Activated CD4-positive, alpha-beta memory T cell treated with anti-CD3 and anti-CD28 coated beads, Interleukin-2, amount 10 ng/mL, durations not matched to agents 7 days and 5 days (primary cell): ENCODE measurements at regions not wholly inside any gene's neighbourhood (a gene's known extent, or its start where the extent isn't known, plus 50 kb on each side); places are given as distances from the start of the nearest gene placed in this dataset.

ENCODE experiments used
- CTCF ChIA-PET: fragments of 350-600 bp; sonication (Branson Sonifier 250); formaldehyde crosslinking; loops from one replicate; lab custom pipeline; 2021; ENCODE audit warnings: antibody characterized with exemption, inconsistent platforms; lab: Charles Lee
- POLR2A ChIA-PET: fragments of 350-600 bp; sonication (Branson Sonifier 250); formaldehyde crosslinking; loops from one replicate; lab custom pipeline; 2021; ENCODE audit warnings: antibody characterized with exemption; lab: Charles Lee
- DNase-seq: peaks from one replicate; pipeline ENCODE4 v3.0.0-alpha.2; 2020
- H3K27ac Mint-ChIP-seq: one replicate; pipeline ENCODE4 v1.8.0; 2021; ENCODE audit warnings: mild to moderate bottlenecking, mixed read lengths
- H3K27me3 Mint-ChIP-seq: one replicate; pipeline ENCODE4 v1.8.0; 2021; ENCODE audit warnings: mixed read lengths
- H3K36me3 Mint-ChIP-seq: one replicate; pipeline ENCODE4 v1.8.0; 2021; ENCODE audit warnings: low read depth, mixed read lengths
- H3K4me1 Mint-ChIP-seq: one replicate; pipeline ENCODE4 v1.8.0; 2021; ENCODE audit warnings: mixed read lengths
- H3K4me3 Mint-ChIP-seq: one replicate; pipeline ENCODE4 v1.8.0; 2021; ENCODE audit warnings: mild to moderate bottlenecking, mixed read lengths
- H3K9me3 Mint-ChIP-seq: one replicate; pipeline ENCODE4 v1.8.0; 2021; ENCODE audit warnings: mixed read lengths

DNA sequence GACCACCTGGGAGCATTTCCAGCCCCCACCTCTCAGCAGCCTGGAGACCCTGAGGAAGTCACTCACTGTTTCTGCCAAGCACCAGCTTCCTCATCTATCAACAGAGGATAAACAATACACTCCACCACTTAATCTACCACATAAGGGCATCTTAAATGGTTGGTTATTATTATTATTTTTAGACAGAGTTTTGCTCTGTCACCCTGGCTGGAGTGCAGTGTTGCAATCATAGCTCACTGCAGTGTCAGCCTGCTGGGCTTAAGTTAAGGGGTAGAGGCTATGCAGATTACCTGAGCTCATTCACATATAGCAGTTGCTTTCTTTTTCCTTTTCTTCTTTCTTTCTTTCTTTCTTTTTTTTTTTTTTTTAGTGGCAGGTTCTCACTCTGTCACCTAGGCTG, 59.5 kb upstream of the ELN start:
- Mint-ChIP-seq H3K4me1 (peaks cover 3% of the 10 kb centered on the region), H3K4me3 (no peak overlapping the region), H3K36me3 (no peaks in the 10 kb centered on the region), H3K9me3 (peaks cover 14% of the 10 kb centered on the region), H3K27ac (no peak overlapping the region), H3K27me3 (peaks cover 1% of the 10 kb centered on the region)
- POLR2A ChIA-PET, result no interaction called here
- CTCF ChIA-PET, result no interaction called here
- DNase-seq, result no peak

DNA sequence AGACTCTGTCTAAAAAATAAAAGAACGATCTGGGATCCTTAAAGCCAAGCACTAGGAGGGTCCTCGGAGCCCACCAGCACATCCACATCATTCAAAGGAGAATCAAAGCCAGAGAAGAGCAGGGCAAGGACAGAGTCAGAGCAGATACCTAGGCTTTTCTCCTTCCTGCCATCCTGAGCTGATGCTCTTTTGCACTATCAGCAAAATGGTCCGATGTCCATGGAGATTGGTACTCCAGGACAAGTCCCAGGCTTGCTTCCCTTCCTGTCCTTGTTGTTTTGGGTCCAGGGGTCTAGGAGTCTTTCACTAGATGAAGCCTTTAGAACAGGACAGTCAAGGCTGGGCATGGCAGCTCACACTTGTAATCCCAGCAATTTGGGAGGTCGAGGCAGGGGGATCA, 58.0 kb upstream of the ELN start:
- no peaks in the 10 kb centered on the region for H3K36me3 Mint-ChIP-seq

DNA sequence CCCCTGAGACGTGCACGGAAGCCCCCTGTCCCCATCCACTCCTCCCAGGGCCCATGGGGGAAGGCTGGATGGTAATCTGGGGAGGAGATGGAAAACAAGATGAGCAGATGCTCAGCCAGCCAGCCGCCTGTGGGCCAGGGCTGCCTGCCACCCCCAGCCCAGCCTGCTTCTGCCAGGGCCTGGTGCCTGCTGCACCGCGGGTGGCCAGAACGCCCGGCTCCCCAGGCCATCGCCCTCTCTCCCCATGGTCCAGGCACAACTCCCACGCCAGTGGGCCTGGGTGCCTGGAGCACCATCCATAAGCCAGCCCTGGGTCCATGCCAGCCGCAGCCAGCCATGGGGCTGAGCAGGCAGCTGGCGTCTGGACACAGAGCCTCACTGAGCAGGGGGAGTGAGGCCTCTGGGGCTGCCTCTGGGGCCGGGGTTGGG, 57.2 kb upstream of the ELN start:
- H3K4me3 Mint-ChIP-seq, result no peak overlapping the region

More for the DNA sequence above, 58.0 kb upstream of the ELN start:
- POLR2A ChIA-PET, result no interaction called here
- peaks cover 3% of the 10 kb centered on the region for H3K4me1 Mint-ChIP-seq
- H3K27me3 Mint-ChIP-seq, result no peaks in the 10 kb centered on the region
- DNase-seq, result peak; percentile 5
- H3K9me3 Mint-ChIP-seq, result peaks cover 4% of the 10 kb centered on the region
- H3K27ac Mint-ChIP-seq, result no peak overlapping the region
- CTCF ChIA-PET, result interaction anchor here (1.6 kb wide), 1 partner anchor 9 kb away, joined by 3 read pairs; no protein-coding TSS in a partner anchor
- H3K4me3 Mint-ChIP-seq, result no peak overlapping the region

DNA sequence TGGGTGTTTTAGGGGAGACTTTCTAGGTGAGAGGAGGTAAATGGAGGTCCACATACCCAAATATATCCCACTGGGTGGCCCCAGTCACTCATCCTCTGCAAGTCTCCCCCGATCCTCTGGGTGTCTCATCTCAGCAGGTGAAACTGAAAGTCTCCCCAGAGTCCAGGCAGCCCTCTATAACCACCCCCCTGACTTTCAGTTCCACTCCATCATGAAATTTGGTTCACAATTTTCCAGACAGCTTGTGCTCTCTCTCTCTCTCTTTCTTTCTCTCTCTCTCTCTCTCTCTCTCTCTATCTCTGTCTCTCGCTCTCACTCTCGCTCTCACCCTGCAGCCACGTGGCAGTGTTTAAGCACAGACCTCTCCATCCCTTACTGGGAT, 56.7 kb upstream of the ELN start:
- CTCF ChIA-PET, result no interaction called here
- peaks cover 3% of the 10 kb centered on the region for H3K4me1 Mint-ChIP-seq
- POLR2A ChIA-PET, result no interaction called here
- H3K27me3 Mint-ChIP-seq, result no peaks in the 10 kb centered on the region
- peaks cover 4% of the 10 kb centered on the region for H3K9me3 Mint-ChIP-seq
- H3K27ac Mint-ChIP-seq, result no peak overlapping the region
- H3K4me3 Mint-ChIP-seq, result no peak overlapping the region
- no peaks in the 10 kb centered on the region for H3K36me3 Mint-ChIP-seq
- no peak for DNase-seq

More for the DNA sequence above, 57.2 kb upstream of the ELN start:
- Mint-ChIP-seq H3K9me3 (peaks cover 4% of the 10 kb centered on the region), H3K27ac (no peak overlapping the region), H3K36me3 (no peaks in the 10 kb centered on the region), H3K27me3 (no peaks in the 10 kb centered on the region), H3K4me1 (peaks cover 3% of the 10 kb centered on the region)
- ChIA-PET CTCF (interaction anchor here (1.6 kb wide), 1 partner anchor 8 kb away, joined by 3 read pairs; no protein-coding TSS in a partner anchor), POLR2A (no interaction called here)
- DNase-seq, result peak; percentile 11

DNA sequence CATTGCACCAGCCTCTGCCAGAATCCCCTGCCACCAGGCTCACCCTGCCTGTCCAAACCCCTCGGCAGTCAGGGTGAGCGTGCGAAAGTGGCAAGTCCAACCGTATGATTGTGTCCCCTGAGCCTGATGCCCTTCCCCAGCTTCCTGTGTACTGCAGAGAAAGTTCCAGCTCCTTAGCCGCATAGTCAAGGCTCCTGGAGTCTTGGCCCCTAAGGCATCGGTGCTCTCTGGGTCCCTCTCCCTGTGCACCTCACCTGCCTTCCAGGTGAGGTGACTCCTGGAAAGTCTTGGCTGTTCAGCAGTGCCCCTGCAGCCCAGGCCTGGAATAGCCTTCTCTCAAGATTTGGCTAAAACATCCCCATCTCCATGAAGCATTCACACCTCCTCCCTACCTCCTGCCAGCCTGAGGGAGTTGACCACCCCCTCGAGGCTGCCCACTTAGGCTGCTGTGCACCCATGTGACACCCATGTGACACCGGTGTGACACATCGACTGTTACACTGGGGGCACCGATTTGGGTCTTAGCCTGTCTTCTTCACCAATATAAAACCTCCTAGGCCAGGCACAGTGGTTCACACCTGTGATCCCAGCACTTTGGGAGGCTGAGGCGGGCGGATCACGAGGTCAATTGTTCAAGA, 56.1 kb upstream of the ELN start:
- POLR2A ChIA-PET, result no interaction called here
- Mint-ChIP-seq H3K27me3 (no peaks in the 10 kb centered on the region), H3K4me1 (peaks cover 3% of the 10 kb centered on the region), H3K36me3 (no peaks in the 10 kb centered on the region), H3K9me3 (peaks cover 4% of the 10 kb centered on the region), H3K4me3 (no peak overlapping the region), H3K27ac (no peak overlapping the region)
- CTCF ChIA-PET, result no interaction called here
- DNase-seq, result no peak

DNA sequence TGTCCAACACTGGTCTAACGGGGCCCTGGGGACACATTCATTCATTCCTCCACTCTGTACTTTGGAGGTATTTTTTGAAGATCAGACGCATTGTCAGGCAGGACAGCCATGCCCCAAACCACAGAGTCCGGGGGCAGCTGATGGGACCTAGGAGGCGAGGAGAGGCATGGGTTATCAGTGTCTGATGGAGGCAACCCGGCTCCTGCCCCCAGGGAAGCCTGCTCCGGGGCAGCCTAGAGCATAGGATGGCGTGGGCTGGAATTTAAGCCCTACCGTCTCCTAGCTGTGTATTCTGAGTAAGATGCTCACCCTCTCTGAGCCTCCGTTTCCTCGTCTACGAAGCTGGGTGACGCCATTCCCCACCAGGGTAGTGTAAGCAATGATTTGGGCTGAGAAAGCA, 55.4 kb upstream of the ELN start:
- POLR2A ChIA-PET, result no interaction called here
- DNase-seq, result no peak
- CTCF ChIA-PET, result no interaction called here
- no peaks in the 10 kb centered on the region for H3K36me3 Mint-ChIP-seq
- peaks cover 3% of the 10 kb centered on the region for H3K4me1 Mint-ChIP-seq
- H3K4me3 Mint-ChIP-seq, result no peak overlapping the region
- no peak overlapping the region for H3K27ac Mint-ChIP-seq
- peaks cover 2% of the 10 kb centered on the region for H3K9me3 Mint-ChIP-seq
- H3K27me3 Mint-ChIP-seq, result no peaks in the 10 kb centered on the region

DNA sequence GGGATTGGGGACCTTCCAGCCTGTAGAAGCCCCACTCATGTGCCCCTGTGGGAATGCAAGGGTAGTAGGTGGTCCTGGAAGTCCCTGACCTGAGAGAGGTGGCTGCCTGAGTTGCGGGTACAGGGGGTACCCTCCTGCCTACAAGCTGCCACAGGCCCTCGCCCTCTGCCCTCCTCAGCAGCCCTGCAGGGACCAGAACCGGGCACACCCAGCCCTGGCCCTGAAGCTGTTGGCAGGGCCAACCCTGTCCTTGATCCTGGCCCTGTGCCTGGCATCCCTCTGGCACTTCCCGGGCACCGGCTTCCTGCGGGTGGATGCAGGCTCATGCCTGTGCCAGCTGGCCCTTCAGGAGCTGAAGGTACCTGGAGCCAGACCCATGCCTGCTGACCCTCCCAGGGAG, 54.9 kb upstream of the ELN start:
- no peak for DNase-seq
- Mint-ChIP-seq H3K27me3 (no peaks in the 10 kb centered on the region), H3K27ac (no peak overlapping the region), H3K9me3 (no peaks in the 10 kb centered on the region), H3K4me1 (peaks cover 3% of the 10 kb centered on the region), H3K36me3 (no peaks in the 10 kb centered on the region), H3K4me3 (no peak overlapping the region)
- CTCF ChIA-PET, result no interaction called here
- POLR2A ChIA-PET, result no interaction called here

DNA sequence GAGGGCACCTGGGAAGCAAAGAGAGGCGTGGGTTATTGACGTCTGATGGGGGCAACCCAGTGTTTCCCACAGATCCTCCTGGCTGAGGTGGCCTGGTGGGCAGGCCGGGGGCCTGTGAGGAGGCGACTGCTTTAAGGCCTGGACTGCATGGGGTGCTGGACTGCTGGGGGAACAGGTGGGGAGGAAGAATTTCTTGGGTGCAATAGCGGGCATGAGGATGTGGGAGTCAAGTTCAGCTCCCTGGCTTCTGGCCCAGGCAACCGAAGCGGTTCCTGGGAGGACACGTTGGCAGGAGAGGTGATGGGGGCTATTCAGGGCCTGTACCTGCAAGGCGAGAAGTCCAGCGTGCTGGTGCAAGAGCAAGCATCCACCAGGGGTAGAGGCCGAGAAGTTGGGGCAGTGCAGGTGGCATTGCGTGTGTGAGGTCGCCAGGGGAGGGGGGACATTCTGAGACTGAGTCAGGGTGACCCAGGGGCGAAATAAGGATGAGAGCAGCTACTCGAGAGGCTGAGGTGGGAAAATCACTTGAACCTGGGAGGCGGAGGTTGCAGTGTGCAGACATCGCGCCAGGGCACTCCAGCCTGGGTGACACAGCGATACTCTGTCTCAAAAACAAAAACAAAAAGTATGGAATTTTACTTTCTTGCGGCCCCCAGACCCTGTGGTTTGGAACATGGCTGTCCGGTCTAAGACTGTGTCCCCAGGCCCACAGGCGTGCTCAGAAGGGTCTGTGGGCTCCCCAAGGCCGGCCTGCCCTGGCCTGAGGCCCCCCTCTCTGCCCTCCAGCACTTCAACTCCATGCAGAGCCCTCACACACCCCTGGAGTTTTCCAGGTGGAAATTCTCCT, 53.6 kb upstream of the ELN start:
- POLR2A ChIA-PET, result no interaction called here
- DNase-seq, result no peak
- Mint-ChIP-seq H3K9me3 (no peaks in the 10 kb centered on the region), H3K4me3 (no peak overlapping the region), H3K4me1 (peaks cover 3% of the 10 kb centered on the region), H3K27ac (no peak overlapping the region), H3K27me3 (peaks cover 2% of the 10 kb centered on the region), H3K36me3 (no peaks in the 10 kb centered on the region)
- CTCF ChIA-PET, result no interaction called here

DNA sequence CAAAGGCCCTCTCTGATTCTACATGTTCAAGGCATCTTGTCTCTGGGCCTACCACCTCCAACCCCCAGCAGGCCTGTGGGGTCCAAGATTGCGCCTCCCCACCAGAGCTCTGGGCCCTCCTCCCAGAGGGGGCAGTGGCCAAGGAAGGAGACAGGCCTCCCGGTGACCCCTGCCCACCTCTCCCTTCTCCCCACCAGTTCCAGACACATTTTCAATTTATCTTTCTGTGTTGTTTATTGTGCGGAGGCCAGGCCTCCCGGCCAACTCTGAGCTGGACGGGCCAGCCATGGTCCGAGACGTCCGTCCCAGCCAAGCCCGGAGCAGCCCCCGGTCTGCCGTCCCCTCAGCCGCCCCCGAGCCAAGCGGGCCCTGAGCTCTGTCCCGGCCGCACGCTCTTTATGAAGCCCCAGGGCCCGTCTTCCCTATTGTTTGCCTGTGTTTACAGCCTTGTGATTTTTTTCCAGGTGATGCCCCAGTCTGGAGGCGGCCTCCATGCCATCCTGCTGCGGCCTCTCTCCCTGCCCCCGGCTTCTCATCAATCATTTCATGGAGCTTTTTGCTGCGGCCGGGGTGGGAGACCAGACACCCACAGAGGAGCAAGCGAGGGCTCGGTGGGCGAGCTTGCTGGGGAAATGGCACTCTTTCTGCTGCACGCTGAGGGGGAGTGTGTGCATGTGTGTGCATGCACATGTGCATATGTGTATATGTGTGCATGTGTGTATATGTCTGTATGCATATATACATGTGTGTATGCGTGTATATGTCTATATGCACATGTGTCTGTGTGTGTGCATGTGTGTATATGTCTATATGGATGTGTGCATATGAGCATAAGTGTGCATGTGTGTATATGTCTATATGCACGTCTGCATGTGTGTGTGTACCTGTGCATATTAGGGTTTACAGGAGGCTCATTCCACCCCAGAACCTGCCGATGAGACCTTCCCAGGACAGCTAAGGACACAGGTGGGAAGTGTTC, 52.7 kb upstream of the ELN start:
- no peak for DNase-seq
- POLR2A ChIA-PET, result no interaction called here
- Mint-ChIP-seq H3K36me3 (no peaks in the 10 kb centered on the region), H3K4me3 (no peak overlapping the region), H3K4me1 (peaks cover 3% of the 10 kb centered on the region), H3K9me3 (no peaks in the 10 kb centered on the region), H3K27me3 (peaks cover 3% of the 10 kb centered on the region), H3K27ac (no peak overlapping the region)
- CTCF ChIA-PET, result no interaction called here

DNA sequence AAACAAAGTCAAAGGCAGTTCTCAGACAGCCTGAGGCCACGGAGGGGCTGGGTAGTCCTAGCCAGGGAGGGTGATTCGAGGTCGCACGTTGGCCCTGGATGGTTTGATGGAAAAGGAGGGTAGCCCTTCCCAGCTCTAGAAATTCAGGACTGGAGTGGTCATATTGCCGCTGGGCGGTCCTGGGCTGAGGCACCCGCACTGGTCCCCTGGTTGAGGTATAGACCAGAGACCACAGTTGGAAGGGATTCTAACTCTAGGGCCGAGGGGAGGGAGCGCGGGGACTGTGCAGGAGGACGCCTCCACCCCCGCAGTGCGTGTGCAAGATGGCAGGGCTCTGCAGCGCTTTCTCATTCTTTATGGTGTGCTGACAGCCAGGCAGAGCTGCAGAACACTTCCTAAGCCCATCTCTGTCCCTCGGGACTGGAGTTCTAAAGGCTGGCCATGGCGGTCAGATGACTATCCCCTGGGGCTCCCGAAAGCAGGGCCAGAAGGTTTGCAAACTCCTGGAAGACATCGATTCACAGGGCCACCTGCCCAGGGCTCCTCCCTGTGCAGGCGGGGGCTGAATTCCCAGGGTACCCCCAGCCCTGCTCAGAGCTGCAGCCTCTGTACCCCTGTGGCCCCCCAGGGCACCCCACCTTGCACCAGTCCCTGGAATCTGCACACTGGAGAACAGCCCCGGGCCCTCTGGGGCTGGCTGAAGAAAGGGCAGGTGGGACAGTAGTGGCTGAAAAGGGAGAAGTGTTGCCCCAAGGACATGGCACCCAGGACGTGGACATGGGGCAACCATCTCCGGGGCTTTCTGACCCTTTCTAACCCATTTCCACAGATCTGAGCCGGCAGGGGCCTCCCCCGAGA, 51.0 kb upstream of the ELN start:
- no peak overlapping the region for H3K4me3 Mint-ChIP-seq
- peaks cover 6% of the 10 kb centered on the region for H3K27me3 Mint-ChIP-seq
- no peaks in the 10 kb centered on the region for H3K4me1 Mint-ChIP-seq
- ChIA-PET POLR2A (no interaction called here), CTCF (no interaction called here)
- DNase-seq, result no peak
- H3K36me3 Mint-ChIP-seq, result no peaks in the 10 kb centered on the region
- H3K9me3 Mint-ChIP-seq, result no peaks in the 10 kb centered on the region
- no peak overlapping the region for H3K27ac Mint-ChIP-seq

DNA sequence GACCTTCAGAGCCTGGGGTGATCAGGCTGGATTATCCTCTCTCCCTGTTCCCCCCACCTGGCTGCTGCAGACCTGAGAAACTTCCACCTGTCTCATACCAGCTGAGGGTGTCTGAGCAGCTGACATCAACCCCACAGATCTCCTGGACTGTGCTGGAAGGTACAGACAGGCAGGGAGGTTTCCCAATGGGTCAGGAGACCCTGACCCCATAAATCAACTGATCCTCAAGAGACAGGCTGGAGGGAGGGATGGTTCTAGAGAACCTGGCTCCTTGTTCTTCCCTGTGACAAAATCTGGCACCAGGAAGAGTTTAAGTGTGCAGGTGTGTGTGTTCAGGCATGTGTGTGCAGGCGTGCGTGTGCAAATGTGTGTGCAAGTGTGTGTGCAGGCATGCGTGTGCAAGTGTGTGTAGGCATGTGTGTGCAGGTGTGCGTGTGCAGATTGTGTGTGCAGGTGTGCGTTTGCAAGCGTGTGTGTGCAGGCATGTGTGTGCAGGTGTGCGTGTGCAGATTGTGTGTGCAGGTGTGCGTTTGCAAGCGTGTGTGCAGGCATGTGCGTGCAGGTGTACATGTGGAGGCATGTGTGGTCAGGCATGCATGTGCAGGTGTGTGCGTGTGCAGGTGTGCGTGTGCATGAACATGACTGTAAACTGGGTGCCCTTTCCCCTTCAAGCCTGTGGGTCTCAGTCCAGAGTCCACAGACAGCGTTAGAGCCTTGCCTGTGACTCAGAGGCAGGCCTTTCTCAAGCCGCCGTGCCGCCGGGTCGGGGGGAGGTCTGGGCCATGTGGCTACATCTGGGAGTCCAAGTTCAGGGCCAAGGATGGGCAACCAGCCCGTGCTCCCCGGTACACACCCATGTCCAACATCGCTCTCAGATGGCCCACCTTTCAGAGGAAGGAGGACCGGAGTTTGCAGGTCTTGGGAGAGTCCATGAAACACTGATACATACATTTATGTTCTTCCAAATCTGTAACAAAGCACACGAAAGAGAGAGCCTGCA, 50.1 kb upstream of the ELN start:
- DNase-seq, result no peak

More for the DNA sequence above, 50.1 kb upstream of the ELN start:
- Mint-ChIP-seq H3K9me3 (no peaks in the 10 kb centered on the region), H3K27me3 (peaks cover 6% of the 10 kb centered on the region), H3K27ac (no peak overlapping the region), H3K4me3 (no peak overlapping the region), H3K36me3 (no peaks in the 10 kb centered on the region), H3K4me1 (no peaks in the 10 kb centered on the region)
- POLR2A ChIA-PET, result no interaction called here
- CTCF ChIA-PET, result interaction anchor here (0.5 kb wide), 1 partner anchor 676 kb away, joined by 3 read pairs; no protein-coding TSS in a partner anchor
